ENCODE measurements at regions not wholly inside any gene's neighbourhood (a gene's known extent, or its start where the extent isn't known, plus 50 kb on each side); places are given as distances from the start of the nearest gene placed in this dataset.

DNA sequence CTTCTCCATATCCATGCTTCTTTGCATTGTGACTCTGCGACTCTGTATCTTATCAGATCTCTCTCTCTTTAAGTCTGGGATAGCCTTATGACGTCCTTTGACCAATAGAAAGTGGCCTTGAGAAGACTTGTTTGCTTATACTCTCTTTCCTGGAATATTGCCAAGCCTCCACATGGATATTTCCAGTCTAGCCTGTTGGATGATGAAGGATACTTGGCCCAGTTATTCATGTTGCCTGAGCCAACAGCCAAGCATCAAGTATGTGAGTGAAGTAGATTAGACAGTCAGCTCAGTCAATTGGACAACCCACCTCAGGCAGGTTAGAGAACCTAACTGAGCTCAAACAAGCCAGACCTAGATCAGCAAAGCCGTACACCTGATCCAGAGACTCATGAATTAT is 864.2 kb upstream of the MGAT4C start:
- TF ChIP-seq L3MBTL2 (conservative IDR thresholded peaks at IDR 0.05): no peak
- TF ChIP-seq SP1 (IDR thresholded peaks at IDR 0.05): no peak
- TF ChIP-seq FOXK2 (IDR thresholded peaks at IDR 0.05): no peak
- no peak for TF ChIP-seq BHLHE40 (IDR thresholded peaks at IDR 0.05; ENCODE audit: borderline replicate concordance)
- no peak for TF ChIP-seq FOXM1 (IDR thresholded peaks at IDR 0.05; ENCODE audit: borderline replicate concordance)
- no peak for TF ChIP-seq ARNT (IDR thresholded peaks at IDR 0.05)
- TF ChIP-seq NFRKB (IDR thresholded peaks at IDR 0.05): no peak
- no peak for TF ChIP-seq ZNF384 (IDR thresholded peaks at IDR 0.05)
- no peak for TF ChIP-seq ELF4 (IDR thresholded peaks at IDR 0.05)
- TF ChIP-seq SUZ12 (IDR thresholded peaks at IDR 0.05): no peak
- TF ChIP-seq TARDBP (IDR thresholded peaks at IDR 0.05): no peak
- TF ChIP-seq FOXA1 (IDR thresholded peaks at IDR 0.05): no peak

Measured in HEK293T (cell line).